HEK293T (cell line): ENCODE measurements at regions not wholly inside any gene's neighbourhood (a gene's known extent, or its start where the extent isn't known, plus 50 kb on each side); places are given as distances from the start of the nearest gene placed in this dataset.
"Not testable (repeated sequence)": the region's sequence is repeated elsewhere in the genome, so short reads cannot be mapped to it uniquely, and the experiment has no call there.

ENCODE experiments used
- CTCF ChIA-PET: fragments of 350-600 bp; formaldehyde crosslinking; extraction: SDS; loops from one replicate; lab custom pipeline; 2021; ENCODE audit warnings: antibody characterized with exemption, inconsistent platforms; lab: Yijun Ruan, JAX
- POLR2A ChIA-PET: fragments of 350-600 bp; formaldehyde crosslinking; extraction: SDS; loops from one replicate; lab custom pipeline; 2020; ENCODE audit warnings: antibody characterized with exemption, inconsistent platforms; lab: Yijun Ruan, JAX
- DNase-seq: peaks from one replicate; pipeline ENCODE4 v3.0.0; 2012; ENCODE audit warnings: mixed read lengths; ENCODE audit errors: extremely low spot score
- ARNT ChIP-seq: fragments of 450-650 bp; IDR thresholded peaks from 2 replicates; pipeline ENCODE4 v1.6.1; 2017; ENCODE audit warnings: mild to moderate bottlenecking
- BHLHE40 ChIP-seq: fragments of 450-650 bp; IDR thresholded peaks from 2 replicates; pipeline ENCODE4 v1.6.1; 2016; ENCODE audit warnings: mild to moderate bottlenecking, moderate library complexity, borderline replicate concordance
- CTBP1 ChIP-seq: fragments of 450-650 bp; IDR thresholded peaks from 2 replicates; pipeline ENCODE4 v1.6.1; 2016; ENCODE audit warnings: borderline replicate concordance
- ELF4 ChIP-seq: fragments of 450-650 bp; IDR thresholded peaks from 2 replicates; pipeline ENCODE4 v1.6.1; 2017; ENCODE audit warnings: antibody characterized with exemption
- FOXA1 ChIP-seq: fragments of 450-650 bp; IDR thresholded peaks from 2 replicates; pipeline ENCODE4 v1.6.1; 2016; ENCODE audit warnings: mild to moderate bottlenecking
- FOXK2 ChIP-seq: fragments of 450-650 bp; IDR thresholded peaks from 2 replicates; pipeline ENCODE4 v1.6.1; 2016; ENCODE audit warnings: mild to moderate bottlenecking
- FOXM1 ChIP-seq: fragments of 450-650 bp; IDR thresholded peaks from 2 replicates; pipeline ENCODE4 v1.6.1; 2017; ENCODE audit warnings: mild to moderate bottlenecking, borderline replicate concordance
- HDGF ChIP-seq: fragments of 450-650 bp; IDR thresholded peaks from 2 replicates; pipeline ENCODE4 v1.6.1; 2017; ENCODE audit warnings: antibody characterized with exemption, borderline replicate concordance
- L3MBTL2 ChIP-seq: fragments of 450-650 bp; conservative IDR thresholded peaks from 2 replicates; pipeline ENCODE4 v1.6.1; 2016; ENCODE audit warnings: mild to moderate bottlenecking
- LEF1 ChIP-seq: fragments of 450-650 bp; IDR thresholded peaks from 2 replicates; pipeline ENCODE4 v1.6.1; 2017; ENCODE audit warnings: mild to moderate bottlenecking, borderline replicate concordance
- NFRKB ChIP-seq: fragments of 450-650 bp; IDR thresholded peaks from 2 replicates; pipeline ENCODE4 v1.6.1; 2016; ENCODE audit warnings: mild to moderate bottlenecking, moderate library complexity
- PKNOX1 ChIP-seq: fragments of 450-650 bp; IDR thresholded peaks from 2 replicates; pipeline ENCODE4 v1.6.1; 2016
- SP1 ChIP-seq: fragments of 450-650 bp; IDR thresholded peaks from 2 replicates; pipeline ENCODE4 v1.6.1; 2017
- SUZ12 ChIP-seq: fragments of 450-650 bp; IDR thresholded peaks from 2 replicates; pipeline ENCODE4 v1.6.1; 2016; ENCODE audit warnings: mild to moderate bottlenecking
- TARDBP ChIP-seq: fragments of 450-650 bp; IDR thresholded peaks from 2 replicates; pipeline ENCODE4 v1.6.1; 2016
- ZNF384 ChIP-seq: fragments of 450-650 bp; IDR thresholded peaks from 2 replicates; pipeline ENCODE4 v1.6.1; 2016

GRCh38 chr2:116224610-116225009 is 1589.9 kb upstream of the DDX18 start:
- no peak for TF ChIP-seq CTBP1
- no peak for TF ChIP-seq ZNF384
- TF ChIP-seq FOXK2, result no peak
- no peak for TF ChIP-seq ARNT
- TF ChIP-seq FOXM1, result no peak
- TF ChIP-seq HDGF, result no peak
- no peak for TF ChIP-seq TARDBP
- ChIA-PET POLR2A (no interaction called here), CTCF (no interaction called here)
- no peak for DNase-seq

GRCh38 chr2:116238511-116238910 is 1576.0 kb upstream of the DDX18 start:
- ChIA-PET CTCF (no interaction called here), POLR2A (no interaction called here)
- no peak for DNase-seq
- no peak for TF ChIP-seq BHLHE40
- TF ChIP-seq SUZ12, result no peak
- no peak for TF ChIP-seq NFRKB
- no peak for TF ChIP-seq CTBP1

GRCh38 chr2:116250376-116250775 is 1564.1 kb upstream of the DDX18 start:
- DNase-seq, result no peak
- no peak for TF ChIP-seq FOXA1
- no peak for TF ChIP-seq ELF4
- no peak for TF ChIP-seq SUZ12
- TF ChIP-seq NFRKB, result no peak
- TF ChIP-seq FOXK2, result no peak
- no peak for TF ChIP-seq CTBP1
- TF ChIP-seq ZNF384, result no peak
- TF ChIP-seq ARNT, result no peak
- no peak for TF ChIP-seq TARDBP
- no peak for TF ChIP-seq SP1
- TF ChIP-seq LEF1, result no peak
- no peak for TF ChIP-seq BHLHE40
- TF ChIP-seq FOXM1, result no peak
- TF ChIP-seq HDGF, result no peak
- no peak for TF ChIP-seq PKNOX1
- no peak for TF ChIP-seq L3MBTL2
- CTCF ChIA-PET, result no interaction called here
- POLR2A ChIA-PET, result no interaction called here

- CTCF ChIA-PET, result no interaction called here
- no peak for DNase-seq
- no peak for TF ChIP-seq ARNT
- no peak for TF ChIP-seq HDGF
- TF ChIP-seq SP1, result no peak
- no peak for TF ChIP-seq FOXA1
- TF ChIP-seq LEF1, result no peak
- no peak for TF ChIP-seq L3MBTL2
- TF ChIP-seq ZNF384, result no peak
- no peak for TF ChIP-seq FOXK2
- TF ChIP-seq FOXM1, result no peak
- no peak for TF ChIP-seq SUZ12
- POLR2A ChIA-PET, result no interaction called here
Observed at GRCh38 chr2:116264872-116265271, 1549.6 kb upstream of the DDX18 start.

- CTCF ChIA-PET, result no interaction called here
- DNase-seq, result no peak
- TF ChIP-seq LEF1 (no peak), TARDBP (no peak), L3MBTL2 (no peak), BHLHE40 (no peak), HDGF (no peak), CTBP1 (no peak), FOXK2 (no peak), SP1 (no peak), ZNF384 (no peak), PKNOX1 (no peak), NFRKB (no peak), SUZ12 (no peak), ELF4 (no peak), FOXA1 (no peak), FOXM1 (no peak), ARNT (no peak)
- POLR2A ChIA-PET, result no interaction called here
Observed at GRCh38 chr2:116269040-116269439, 1545.5 kb upstream of the DDX18 start.

GRCh38 chr2:116304328-116304727 is 1510.2 kb upstream of the DDX18 start:
- ChIA-PET POLR2A (no interaction called here), CTCF (no interaction called here)
- DNase-seq, result no peak
- TF ChIP-seq FOXM1, result no peak
- no peak for TF ChIP-seq FOXK2
- no peak for TF ChIP-seq BHLHE40
- TF ChIP-seq NFRKB, result no peak
- TF ChIP-seq TARDBP, result no peak
- TF ChIP-seq L3MBTL2, result no peak
- no peak for TF ChIP-seq FOXA1
- TF ChIP-seq SP1, result no peak
- no peak for TF ChIP-seq CTBP1
- TF ChIP-seq SUZ12, result no peak
- no peak for TF ChIP-seq ARNT
- TF ChIP-seq HDGF, result no peak
- TF ChIP-seq LEF1, result no peak
- TF ChIP-seq PKNOX1, result no peak
- no peak for TF ChIP-seq ELF4
- TF ChIP-seq ZNF384, result no peak

- DNase-seq, result no peak
- ChIA-PET CTCF (interaction anchor here (0.6 kb wide), 1 partner anchor 207 kb away, joined by 7 read pairs; no protein-coding TSS in a partner anchor), POLR2A (no interaction called here)
- TF ChIP-seq PKNOX1 (no peak), ELF4 (no peak), TARDBP (no peak)
Observed at GRCh38 chr2:116317111-116317510, 1497.4 kb upstream of the DDX18 start.

- POLR2A ChIA-PET, CTCF ChIA-PET, DNase-seq: not testable (repeated sequence)
Observed at GRCh38 chr2:116318551-116318950, 1495.9 kb upstream of the DDX18 start.
